ENCODE measurements at regions not wholly inside any gene's neighbourhood (a gene's known extent, or its start where the extent isn't known, plus 50 kb on each side); places are given as distances from the start of the nearest gene placed in this dataset.

GRCh38 chr6:40054602-40055001 lies 120.3 kb upstream of the MOCS1 start:
- no peak for DNase-seq

- no peak for DNase-seq
Measured at GRCh38 chr6:40054186-40054585, 119.9 kb upstream of the MOCS1 start.

- no peak for DNase-seq
Measured at GRCh38 chr6:40049128-40049527, 114.9 kb upstream of the MOCS1 start.

- no peak for DNase-seq
Measured at GRCh38 chr6:40044196-40044595, 109.9 kb upstream of the MOCS1 start.

GRCh38 chr6:40042232-40042631 lies 108.0 kb upstream of the MOCS1 start:
- DNase-seq, result no peak

- DNase-seq, result no peak
Measured at GRCh38 chr6:40039042-40039441, 104.8 kb upstream of the MOCS1 start.

- DNase-seq, result no peak
Measured at GRCh38 chr6:40038626-40039025, 104.4 kb upstream of the MOCS1 start.

GRCh38 chr6:40037271-40037670 lies 103.0 kb upstream of the MOCS1 start:
- DNase-seq, result no peak

GRCh38 chr6:40036186-40036585 lies 101.9 kb upstream of the MOCS1 start:
- no peak for DNase-seq

- no peak for DNase-seq
Measured at GRCh38 chr6:40028449-40028848, 94.2 kb upstream of the MOCS1 start.

GRCh38 chr6:40022867-40023266 lies 88.6 kb upstream of the MOCS1 start:
- DNase-seq, result no peak

GRCh38 chr6:40020166-40020565 lies 85.9 kb upstream of the MOCS1 start:
- no peak for DNase-seq

GRCh38 chr6:40015530-40015929 lies 81.3 kb upstream of the MOCS1 start:
- no peak for DNase-seq

- DNase-seq, result no peak
Measured at GRCh38 chr6:40011844-40012243, 77.6 kb upstream of the MOCS1 start.

- DNase-seq, result no peak
Measured at GRCh38 chr6:40000964-40001515, 66.8 kb upstream of the MOCS1 start.

GRCh38 chr6:39999006-39999867 lies 65.0 kb upstream of the MOCS1 start:
- DNase-seq, result no peak

- DNase-seq, result no peak
Measured at GRCh38 chr6:39998126-39998525, 63.9 kb upstream of the MOCS1 start.

- no peak for DNase-seq
Measured at GRCh38 chr6:39997101-39997635, 62.9 kb upstream of the MOCS1 start.

- DNase-seq, result no peak
Measured at GRCh38 chr6:39995633-39996032, 61.4 kb upstream of the MOCS1 start.

GRCh38 chr6:39992861-39993622 lies 58.8 kb upstream of the MOCS1 start:
- no peak for DNase-seq
